Neural progenitor cell (in vitro differentiated cells): ENCODE measurements at regions not wholly inside any gene's neighbourhood (a gene's known extent, or its start where the extent isn't known, plus 50 kb on each side); places are given as distances from the start of the nearest gene placed in this dataset.

ENCODE experiments used
- CTCF ChIP-seq: fragments of 200-600 bp; sonication (generic); IDR thresholded peaks from 2 replicates; pipeline ENCODE4 v1.5.1; 2017; ENCODE audit warnings: antibody characterized with exemption, mild to moderate bottlenecking
- EZH2 ChIP-seq: fragments of 200-600 bp; sonication (generic); IDR thresholded peaks from 2 replicates; pipeline ENCODE4 v1.6.1; 2017; ENCODE audit warnings: antibody characterized with exemption, mild to moderate bottlenecking, moderate library complexity
- EZH2phosphoT487 ChIP-seq: fragments of 200-600 bp; sonication (generic); IDR thresholded peaks from 2 replicates; pipeline ENCODE4 v1.6.1; 2017; ENCODE audit warnings: antibody characterized with exemption

- TF ChIP-seq CTCF, result no peak
- no peak for TF ChIP-seq EZH2
- TF ChIP-seq EZH2phosphoT487, result no peak
Observed at GRCh38 chr7:378551-379455, 88.8 kb downstream of the FOXL3 start.
